Cardiac muscle cell (in vitro differentiated cells and primary cell): ENCODE measurements at regions not wholly inside any gene's neighbourhood (a gene's known extent, or its start where the extent isn't known, plus 50 kb on each side); places are given as distances from the start of the nearest gene placed in this dataset.

Experiments
- DNase-seq, 2 donors: peaks; one replicate each; pipeline versions ENCODE4 v3.0.0 to v3.0.0-alpha.2; 2010 to 2017; ENCODE audit warnings: low read depth in 1 of 2, low spot score in 1 of 2
- H3K27ac ChIP-seq: fragments of 200-600 bp; sonication (generic); 2 replicates; pipeline ENCODE4 v1.5.1; 2016
- H3K27me3 ChIP-seq: fragments of 200-600 bp; sonication (generic); 2 replicates; pipeline ENCODE4 v1.6.0; 2016; ENCODE audit warnings: control low read depth
- H3K36me3 ChIP-seq: fragments of 200-600 bp; sonication (generic); 2 replicates; pipeline ENCODE4 v1.5.1; 2016; ENCODE audit warnings: control low read depth
- H3K4me1 ChIP-seq: fragments of 200-600 bp; sonication (generic); 2 replicates; pipeline ENCODE4 v1.8.1; 2017; ENCODE audit warnings: low read depth, mild to moderate bottlenecking, mixed run types
- H3K4me3 ChIP-seq: fragments of 200-600 bp; sonication (generic); 2 replicates; pipeline ENCODE4 v1.5.1; 2016; ENCODE audit warnings: mild to moderate bottlenecking
- H3K9me3 ChIP-seq: fragments of 200-600 bp; sonication (generic); 2 replicates; pipeline ENCODE4 v1.5.1; 2017; ENCODE audit warnings: low read depth, mild to moderate bottlenecking, control low read depth
- TF ChIP-seq, protein P1 (sequence below): IDR thresholded peaks from 2 replicates; pipeline ENCODE4 v1.5.1; 2012; ENCODE audit warnings: low read depth, mild to moderate bottlenecking, low read length

GRCh38 chr6:66068033-66068432 is 361.0 kb upstream of the EYS start:
- Histone ChIP-seq H3K27ac (no peak overlapping the region), H3K4me1 (no peaks in the 10 kb centered on the region), H3K36me3 (no peaks in the 10 kb centered on the region), H3K27me3 (no peaks in the 10 kb centered on the region), H3K9me3 (no peaks in the 10 kb centered on the region), H3K4me3 (no peak overlapping the region)
- no peak for DNase-seq
- TF ChIP-seq, protein P1, sequence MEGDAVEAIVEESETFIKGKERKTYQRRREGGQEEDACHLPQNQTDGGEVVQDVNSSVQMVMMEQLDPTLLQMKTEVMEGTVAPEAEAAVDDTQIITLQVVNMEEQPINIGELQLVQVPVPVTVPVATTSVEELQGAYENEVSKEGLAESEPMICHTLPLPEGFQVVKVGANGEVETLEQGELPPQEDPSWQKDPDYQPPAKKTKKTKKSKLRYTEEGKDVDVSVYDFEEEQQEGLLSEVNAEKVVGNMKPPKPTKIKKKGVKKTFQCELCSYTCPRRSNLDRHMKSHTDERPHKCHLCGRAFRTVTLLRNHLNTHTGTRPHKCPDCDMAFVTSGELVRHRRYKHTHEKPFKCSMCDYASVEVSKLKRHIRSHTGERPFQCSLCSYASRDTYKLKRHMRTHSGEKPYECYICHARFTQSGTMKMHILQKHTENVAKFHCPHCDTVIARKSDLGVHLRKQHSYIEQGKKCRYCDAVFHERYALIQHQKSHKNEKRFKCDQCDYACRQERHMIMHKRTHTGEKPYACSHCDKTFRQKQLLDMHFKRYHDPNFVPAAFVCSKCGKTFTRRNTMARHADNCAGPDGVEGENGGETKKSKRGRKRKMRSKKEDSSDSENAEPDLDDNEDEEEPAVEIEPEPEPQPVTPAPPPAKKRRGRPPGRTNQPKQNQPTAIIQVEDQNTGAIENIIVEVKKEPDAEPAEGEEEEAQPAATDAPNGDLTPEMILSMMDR, result no peak

GRCh38 chr6:66065313-66065712 is 358.3 kb upstream of the EYS start:
- TF ChIP-seq, protein P1, result no peak
- Histone ChIP-seq H3K9me3 (no peaks in the 10 kb centered on the region), H3K36me3 (no peaks in the 10 kb centered on the region), H3K27ac (no peak overlapping the region), H3K27me3 (no peaks in the 10 kb centered on the region), H3K4me1 (no peaks in the 10 kb centered on the region), H3K4me3 (no peak overlapping the region)
- no peak for DNase-seq

- Histone ChIP-seq H3K27me3 (no peaks in the 10 kb centered on the region), H3K9me3 (no peaks in the 10 kb centered on the region), H3K4me3 (no peak overlapping the region), H3K36me3 (no peaks in the 10 kb centered on the region), H3K27ac (no peak overlapping the region), H3K4me1 (no peaks in the 10 kb centered on the region)
- DNase-seq, result no peak
- TF ChIP-seq, protein P1, result no peak
Observed at GRCh38 chr6:66057034-66057433, 350.0 kb upstream of the EYS start.

GRCh38 chr6:66054967-66055366 is 347.9 kb upstream of the EYS start:
- Histone ChIP-seq H3K4me1 (no peaks in the 10 kb centered on the region), H3K27me3 (no peaks in the 10 kb centered on the region), H3K36me3 (no peaks in the 10 kb centered on the region), H3K27ac (no peak overlapping the region), H3K4me3 (no peak overlapping the region), H3K9me3 (no peaks in the 10 kb centered on the region)
- no peak for DNase-seq
- TF ChIP-seq, protein P1, result no peak

- TF ChIP-seq, protein P1, result no peak
- no peak for DNase-seq
- Histone ChIP-seq H3K4me1 (no peaks in the 10 kb centered on the region), H3K9me3 (no peaks in the 10 kb centered on the region), H3K27me3 (no peaks in the 10 kb centered on the region), H3K4me3 (no peak overlapping the region), H3K27ac (no peak overlapping the region), H3K36me3 (no peaks in the 10 kb centered on the region)
Observed at GRCh38 chr6:66051812-66052211, 344.8 kb upstream of the EYS start.
